HG03060 (cell line): ENCODE measurements at regions not wholly inside any gene's neighbourhood (a gene's known extent, or its start where the extent isn't known, plus 50 kb on each side); places are given as distances from the start of the nearest gene placed in this dataset.

ENCODE experiments used
- ATAC-seq: cut with Tn5 transposase; IDR thresholded peaks from one replicate; pipeline ENCODE4 v1.9.1; 2021; ENCODE audit warnings: low read depth, moderate number of reproducible peaks; ENCODE audit not compliant: unreplicated experiment

GRCh38 chr3:95049841-95050240, 987.0 kb downstream of the NSUN3 start:
- no peak for ATAC-seq

GRCh38 chr3:95055288-95055687, 992.4 kb downstream of the NSUN3 start:
- no peak for ATAC-seq

- no peak for ATAC-seq
These were observed 1019.3 kb downstream of the NSUN3 start for GRCh38 chr3:95082191-95082590.

- no peak for ATAC-seq
These were observed 1021.9 kb downstream of the NSUN3 start for GRCh38 chr3:95084738-95085137.

- ATAC-seq: no peak
These were observed 1025.6 kb downstream of the NSUN3 start for GRCh38 chr3:95088464-95088863.

- ATAC-seq: no peak
These were observed 1034.6 kb downstream of the NSUN3 start for GRCh38 chr3:95097493-95097892.

DNA sequence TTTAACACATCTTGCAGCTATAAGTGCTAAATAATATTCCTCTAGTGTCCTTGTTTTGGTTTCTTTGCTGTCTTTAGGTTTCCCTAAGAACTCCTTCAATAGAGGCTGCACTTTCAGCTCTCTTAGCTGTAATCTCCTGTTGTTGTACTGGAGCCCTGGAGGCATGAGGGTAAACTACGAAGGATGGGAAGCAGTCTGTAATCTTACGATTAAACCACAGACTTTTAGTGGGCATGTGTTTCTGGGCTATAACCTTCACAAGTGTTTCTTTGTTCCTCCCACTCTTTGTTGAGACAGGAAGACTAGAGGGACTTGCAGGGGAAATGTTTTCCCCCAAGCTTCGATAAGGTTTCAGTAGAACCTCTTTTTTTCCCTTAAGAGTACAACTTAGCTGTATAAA, 1058.1 kb downstream of the NSUN3 start:
- no peak for ATAC-seq

DNA sequence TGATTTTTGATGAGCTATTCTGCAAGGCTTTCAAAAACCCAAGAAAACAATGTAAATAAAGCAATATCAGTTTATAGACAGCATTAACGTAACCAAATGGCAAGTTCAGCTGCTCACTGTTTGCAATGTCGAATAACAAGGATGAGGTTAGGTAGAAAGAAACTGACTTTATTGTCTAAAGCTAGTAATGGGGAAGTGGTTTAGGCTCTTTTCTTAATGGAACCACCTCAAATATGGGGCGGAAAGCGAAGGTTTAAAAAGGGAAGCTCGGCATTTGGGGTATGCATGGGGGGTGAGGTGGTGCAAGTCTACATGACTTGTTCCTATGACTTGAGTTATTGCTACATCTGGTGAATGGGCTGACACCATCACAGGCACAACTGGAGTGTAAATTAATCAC, 1060.2 kb downstream of the NSUN3 start:
- no peak for ATAC-seq

- no peak for ATAC-seq
These were observed 1072.0 kb downstream of the NSUN3 start for GRCh38 chr3:95134693-95135413.

- ATAC-seq: no peak
These were observed 1085.2 kb downstream of the NSUN3 start for GRCh38 chr3:95148107-95148506.

- ATAC-seq: no peak
These were observed 1088.7 kb downstream of the NSUN3 start for GRCh38 chr3:95151590-95151989.

DNA sequence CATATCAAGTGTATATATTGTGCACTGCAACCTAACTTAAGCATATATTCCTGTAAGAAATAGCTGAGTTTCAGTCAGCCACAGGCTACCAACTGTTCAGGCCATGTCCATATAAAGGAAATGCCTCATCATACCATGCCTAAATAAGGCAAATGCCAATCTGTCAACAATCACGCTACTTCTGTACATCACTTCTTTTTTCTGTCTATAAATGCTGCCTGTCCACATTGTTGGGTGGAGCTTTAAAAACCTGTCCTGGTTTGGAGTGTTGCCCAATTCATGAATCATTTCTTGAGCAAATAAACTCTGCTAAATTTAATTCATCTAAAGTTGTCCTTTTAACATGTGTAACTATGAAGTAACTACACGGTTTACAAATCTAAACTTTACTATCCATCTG, 1091.9 kb downstream of the NSUN3 start:
- ATAC-seq: no peak

DNA sequence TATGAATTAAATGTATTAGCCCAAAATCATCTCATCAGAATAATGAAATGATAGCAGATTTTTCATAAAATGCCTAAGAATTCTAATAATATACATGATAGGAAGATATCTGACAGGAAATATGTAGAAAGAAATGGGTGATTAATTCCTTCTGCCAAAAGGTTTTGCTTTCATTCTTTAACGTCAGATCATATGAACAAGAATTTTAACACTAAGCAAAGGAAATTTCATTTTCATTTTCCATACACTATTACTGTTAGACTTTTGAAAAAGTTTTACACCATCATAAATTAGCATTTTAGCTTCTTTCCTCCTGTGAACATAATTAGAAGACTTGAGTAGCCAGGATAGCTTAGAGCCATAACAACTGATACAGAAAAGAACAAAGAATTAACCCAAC, 1099.9 kb downstream of the NSUN3 start:
- no peak for ATAC-seq

DNA sequence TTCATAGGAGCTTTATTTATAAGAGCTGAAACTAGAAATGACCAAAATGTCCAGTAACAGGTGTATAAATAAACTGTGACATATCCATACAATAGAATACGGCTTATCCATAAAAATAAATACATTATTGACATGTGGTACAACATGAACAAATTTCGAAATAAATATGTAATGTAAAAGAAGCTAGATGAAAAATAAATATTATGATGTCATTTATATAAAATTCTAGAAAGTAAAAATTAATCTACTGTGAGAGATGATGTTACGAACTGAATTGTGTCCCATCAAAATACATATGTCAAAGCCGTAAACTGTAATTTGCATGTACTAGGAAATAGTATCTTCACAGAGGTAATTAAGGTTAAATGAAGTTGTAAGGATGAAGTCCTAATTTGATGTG, 1104.9 kb downstream of the NSUN3 start:
- ATAC-seq: no peak

GRCh38 chr3:95168526-95168925, 1105.7 kb downstream of the NSUN3 start:
- ATAC-seq: no peak

DNA sequence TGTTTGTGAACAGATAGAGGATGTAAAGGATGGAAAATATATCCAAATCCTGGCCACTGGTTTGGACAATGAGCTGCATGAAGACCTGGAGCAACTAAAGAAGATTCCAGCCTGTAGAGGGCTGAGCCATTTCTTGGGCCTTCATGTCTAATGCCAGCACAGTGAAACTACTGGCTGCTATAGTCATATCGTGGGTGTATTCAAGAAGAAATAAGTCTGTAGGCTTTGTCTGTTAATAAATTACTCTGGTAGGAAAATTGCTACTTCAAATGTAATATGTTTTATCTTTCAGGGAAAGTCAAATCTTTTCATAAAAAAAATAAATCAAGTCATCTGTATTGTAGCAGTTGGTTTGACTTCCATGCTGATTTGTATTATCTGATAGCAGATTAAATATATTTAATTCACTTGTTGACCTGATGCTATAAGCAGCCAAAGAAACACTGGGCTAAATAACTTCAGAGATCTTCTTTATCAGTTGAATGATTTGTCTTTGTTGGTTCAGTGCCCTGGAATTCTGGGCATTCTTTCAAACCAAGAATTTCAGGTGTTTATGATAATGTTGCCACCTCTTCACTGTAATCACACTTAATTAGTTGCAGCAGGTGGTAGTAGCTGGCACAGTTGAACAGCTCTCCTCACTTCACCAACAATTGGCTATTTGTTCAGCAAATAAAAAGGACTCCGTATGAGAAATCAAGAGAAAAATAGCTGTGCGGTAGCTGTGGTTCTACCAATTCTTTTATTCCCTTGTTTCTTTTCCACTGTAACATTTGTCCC, 1109.5 kb downstream of the NSUN3 start:
- no peak for ATAC-seq

DNA sequence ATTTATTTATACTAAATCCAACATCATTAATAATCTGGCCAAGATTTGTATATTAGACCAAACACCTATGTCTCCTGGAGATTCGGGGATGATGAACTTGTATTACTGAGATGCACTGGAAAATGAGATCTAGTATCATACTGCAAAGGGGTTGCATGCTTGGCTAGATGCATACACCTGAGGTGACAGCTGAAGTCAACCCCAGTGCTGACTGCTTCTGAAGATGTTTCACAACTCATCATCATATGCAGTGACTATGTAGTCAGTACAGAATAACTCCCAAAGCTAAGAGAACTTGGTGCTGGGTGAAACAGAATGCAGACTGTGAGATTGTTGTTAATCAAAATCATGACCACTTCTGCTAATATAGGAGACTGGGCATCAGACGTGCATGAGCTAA, 1114.2 kb downstream of the NSUN3 start:
- ATAC-seq: no peak

DNA sequence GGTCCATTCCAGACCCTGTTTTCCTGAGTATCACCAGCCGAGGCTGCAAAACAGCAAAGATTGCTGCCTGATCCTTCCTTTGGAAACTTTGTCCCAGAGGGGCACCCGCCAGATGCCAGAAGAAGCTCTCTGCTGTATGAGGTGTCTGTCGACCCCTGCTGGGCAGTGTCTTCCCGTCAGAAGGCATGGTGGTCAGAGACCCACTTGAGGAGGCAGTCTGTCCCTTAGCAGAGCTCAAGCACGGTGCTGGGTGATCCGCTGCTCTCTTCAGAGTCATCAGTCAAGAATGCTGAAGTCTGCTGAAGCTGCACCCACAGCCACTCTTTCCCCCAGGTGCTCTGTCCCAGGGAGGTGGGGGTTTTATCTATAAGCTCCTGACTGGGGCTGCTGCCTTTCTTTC, 1121.2 kb downstream of the NSUN3 start:
- ATAC-seq: no peak

- no peak for ATAC-seq
These were observed 1126.5 kb downstream of the NSUN3 start for GRCh38 chr3:95189348-95189747.

DNA sequence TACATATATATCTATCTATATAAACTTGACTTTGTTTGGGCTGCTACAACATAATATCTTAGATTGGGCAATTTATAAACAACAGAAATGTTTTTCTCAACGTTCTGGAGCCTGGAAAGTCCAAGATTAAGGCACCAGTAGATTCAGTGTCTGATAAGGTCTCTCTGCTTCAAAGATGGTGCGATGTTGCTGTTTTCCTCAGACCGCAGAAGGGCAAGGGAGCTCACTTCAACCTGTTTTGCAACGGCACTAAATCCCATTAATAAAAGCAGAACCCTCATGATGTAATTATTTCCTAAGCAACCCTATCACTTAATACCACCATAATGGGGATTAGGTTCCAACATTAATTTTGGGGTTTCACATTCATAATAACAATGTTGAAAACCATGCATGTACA, 1134.8 kb downstream of the NSUN3 start:
- no peak for ATAC-seq

GRCh38 chr3:95200384-95200783, 1137.5 kb downstream of the NSUN3 start:
- ATAC-seq: no peak

- ATAC-seq: no peak
These were observed 1148.0 kb downstream of the NSUN3 start for GRCh38 chr3:95210878-95211277.
